ENCODE measurements at regions not wholly inside any gene's neighbourhood (a gene's known extent, or its start where the extent isn't known, plus 50 kb on each side); places are given as distances from the start of the nearest gene placed in this dataset.

- TF ChIP-seq, protein P1, sequence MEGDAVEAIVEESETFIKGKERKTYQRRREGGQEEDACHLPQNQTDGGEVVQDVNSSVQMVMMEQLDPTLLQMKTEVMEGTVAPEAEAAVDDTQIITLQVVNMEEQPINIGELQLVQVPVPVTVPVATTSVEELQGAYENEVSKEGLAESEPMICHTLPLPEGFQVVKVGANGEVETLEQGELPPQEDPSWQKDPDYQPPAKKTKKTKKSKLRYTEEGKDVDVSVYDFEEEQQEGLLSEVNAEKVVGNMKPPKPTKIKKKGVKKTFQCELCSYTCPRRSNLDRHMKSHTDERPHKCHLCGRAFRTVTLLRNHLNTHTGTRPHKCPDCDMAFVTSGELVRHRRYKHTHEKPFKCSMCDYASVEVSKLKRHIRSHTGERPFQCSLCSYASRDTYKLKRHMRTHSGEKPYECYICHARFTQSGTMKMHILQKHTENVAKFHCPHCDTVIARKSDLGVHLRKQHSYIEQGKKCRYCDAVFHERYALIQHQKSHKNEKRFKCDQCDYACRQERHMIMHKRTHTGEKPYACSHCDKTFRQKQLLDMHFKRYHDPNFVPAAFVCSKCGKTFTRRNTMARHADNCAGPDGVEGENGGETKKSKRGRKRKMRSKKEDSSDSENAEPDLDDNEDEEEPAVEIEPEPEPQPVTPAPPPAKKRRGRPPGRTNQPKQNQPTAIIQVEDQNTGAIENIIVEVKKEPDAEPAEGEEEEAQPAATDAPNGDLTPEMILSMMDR (IDR thresholded peaks at IDR 0.05; ENCODE audit: low read depth, low read length), result no peak
- no peak for TF ChIP-seq POLR2A (IDR thresholded peaks at IDR 0.05; ENCODE audit: extremely low read depth, insufficient read length)
- no peak for TF ChIP-seq MYC (IDR thresholded peaks at IDR 0.05; ENCODE audit: low read depth, low read length)
- TF ChIP-seq, protein P2, sequence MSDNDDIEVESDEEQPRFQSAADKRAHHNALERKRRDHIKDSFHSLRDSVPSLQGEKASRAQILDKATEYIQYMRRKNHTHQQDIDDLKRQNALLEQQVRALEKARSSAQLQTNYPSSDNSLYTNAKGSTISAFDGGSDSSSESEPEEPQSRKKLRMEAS (IDR thresholded peaks at IDR 0.05; ENCODE audit: low read depth, low read length), result no peak
- DNase-seq (ENCODE audit: low read depth), result no peak
- H3K4me3 ChIP-seq (ENCODE audit: low read depth, low read length), result no peak overlapping the region
These were observed 168.8 kb upstream of the RAI14 start for GRCh38 chr5:34487159-34487879.

DNA sequence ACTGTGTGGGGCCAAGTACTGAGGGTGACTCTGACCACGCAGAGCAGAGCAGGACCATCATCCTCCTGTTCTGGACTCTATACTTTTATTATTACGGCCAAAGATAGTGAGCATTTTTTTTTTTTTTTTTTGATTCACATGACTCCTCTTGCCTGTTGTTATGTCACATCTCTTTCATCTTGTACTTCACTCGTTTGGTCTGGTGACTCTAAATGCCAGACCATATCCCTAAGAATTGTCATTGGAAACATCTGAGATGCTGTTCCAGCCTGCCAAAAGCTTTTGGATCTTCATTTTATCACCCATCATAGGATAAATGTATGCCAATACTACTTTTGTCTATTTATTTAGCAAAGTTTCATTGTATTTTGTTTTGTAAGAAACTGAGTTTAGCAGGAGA lies 168.2 kb upstream of the RAI14 start:
- no peak overlapping the region for H3K4me3 ChIP-seq (ENCODE audit: low read depth, low read length)
- DNase-seq (ENCODE audit: low read depth), result no peak
- TF ChIP-seq, protein P1 (IDR thresholded peaks at IDR 0.05; ENCODE audit: low read depth, low read length), result no peak
- no peak for TF ChIP-seq MYC (IDR thresholded peaks at IDR 0.05; ENCODE audit: low read depth, low read length)
- TF ChIP-seq POLR2A (IDR thresholded peaks at IDR 0.05; ENCODE audit: extremely low read depth, insufficient read length), result no peak
- TF ChIP-seq, protein P2 (IDR thresholded peaks at IDR 0.05; ENCODE audit: low read depth, low read length), result no peak

DNA sequence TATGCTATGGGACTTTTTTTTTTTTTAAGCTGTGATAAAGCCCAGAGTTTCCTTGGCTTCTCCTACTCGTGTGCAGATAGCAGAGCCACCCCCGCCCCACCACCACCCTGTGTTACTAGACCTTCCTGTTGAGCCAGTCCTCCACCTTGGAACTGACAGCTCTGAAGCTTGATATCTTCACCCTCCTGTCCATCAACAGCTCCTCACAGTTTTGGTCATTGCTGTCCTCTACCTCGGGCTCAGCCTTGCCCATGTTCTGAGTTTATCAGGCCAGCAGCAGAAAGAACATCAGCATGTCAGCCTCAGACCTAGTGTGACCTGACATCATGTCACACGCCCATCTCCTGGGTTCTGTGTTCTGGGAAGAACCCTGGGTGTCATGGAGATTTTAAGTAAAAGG lies 167.1 kb upstream of the RAI14 start:
- no peak for DNase-seq (ENCODE audit: low read depth)
- TF ChIP-seq MYC (IDR thresholded peaks at IDR 0.05; ENCODE audit: low read depth, low read length) (no peak), POLR2A (IDR thresholded peaks at IDR 0.05; ENCODE audit: extremely low read depth, insufficient read length) (no peak)
- TF ChIP-seq, protein P1 (IDR thresholded peaks at IDR 0.05; ENCODE audit: low read depth, low read length), result no peak
- no peak overlapping the region for H3K4me3 ChIP-seq (ENCODE audit: low read depth, low read length)

DNA sequence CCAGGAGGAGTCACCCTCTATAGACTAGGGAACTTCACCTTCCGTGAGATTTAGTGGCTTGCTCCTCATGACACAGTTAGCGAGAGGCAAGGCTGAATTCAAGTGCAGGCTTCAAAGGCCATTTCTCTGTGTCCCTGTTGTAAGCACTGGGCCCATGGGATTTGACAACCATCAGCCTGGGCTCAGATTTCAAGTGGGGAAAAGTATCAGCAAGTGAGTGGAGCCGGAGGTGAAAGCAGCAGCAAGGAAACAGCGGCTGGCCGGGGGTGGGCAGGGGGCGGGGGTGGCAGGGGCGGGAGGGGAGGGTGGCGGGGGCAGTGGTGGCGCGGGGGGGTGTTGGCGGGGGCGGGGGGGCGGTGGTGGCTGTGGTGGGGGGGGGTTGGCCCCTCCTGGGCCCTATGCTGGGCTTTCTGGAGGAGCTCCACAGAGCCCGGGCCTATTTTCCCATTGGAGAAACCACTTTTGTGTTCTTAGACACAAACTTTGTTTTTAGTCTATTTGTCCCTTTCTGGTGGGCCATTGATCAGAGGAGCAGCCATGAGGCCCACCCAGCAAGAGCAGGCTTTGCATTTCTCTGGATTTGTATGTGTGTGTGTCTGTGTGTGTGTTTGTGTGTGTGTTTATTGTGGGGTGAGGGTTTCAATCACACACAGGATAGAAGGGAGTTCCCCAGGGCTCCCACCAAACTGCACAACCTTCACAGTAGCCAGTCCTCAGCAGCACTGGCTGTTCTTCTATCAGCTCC lies 165.4 kb upstream of the RAI14 start:
- no peak for TF ChIP-seq POLR2A (IDR thresholded peaks at IDR 0.05; ENCODE audit: extremely low read depth, insufficient read length)
- TF ChIP-seq, protein P1 (IDR thresholded peaks at IDR 0.05; ENCODE audit: low read depth, low read length), result no peak
- TF ChIP-seq, protein P2 (IDR thresholded peaks at IDR 0.05; ENCODE audit: low read depth, low read length), result no peak
- no peak for TF ChIP-seq MYC (IDR thresholded peaks at IDR 0.05; ENCODE audit: low read depth, low read length)
- DNase-seq (ENCODE audit: low read depth), result no peak
- no peak overlapping the region for H3K4me3 ChIP-seq (ENCODE audit: low read depth, low read length)

DNA sequence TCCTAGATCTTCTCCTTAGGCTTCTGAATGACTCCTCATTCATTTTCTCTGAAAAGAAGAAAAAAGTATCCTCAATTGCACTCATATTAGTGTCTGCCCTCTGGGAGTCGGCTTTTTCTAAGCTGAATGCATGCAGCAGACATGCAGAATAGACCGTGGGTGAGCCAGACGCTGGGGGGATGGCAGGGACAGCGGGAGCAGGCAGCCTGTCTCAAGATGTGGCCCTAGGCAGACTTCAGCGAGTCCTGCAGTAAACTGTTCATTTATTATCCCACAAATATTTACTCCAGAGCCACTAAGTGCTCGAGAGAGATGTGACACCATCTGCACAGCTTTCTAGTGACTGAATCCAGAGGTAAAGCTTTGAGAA lies 164.9 kb upstream of the RAI14 start:
- TF ChIP-seq POLR2A (IDR thresholded peaks at IDR 0.05; ENCODE audit: extremely low read depth, insufficient read length), result no peak
- TF ChIP-seq, protein P1 (IDR thresholded peaks at IDR 0.05; ENCODE audit: low read depth, low read length), result no peak
- TF ChIP-seq, protein P2 (IDR thresholded peaks at IDR 0.05; ENCODE audit: low read depth, low read length), result no peak
- H3K4me3 ChIP-seq (ENCODE audit: low read depth, low read length), result no peak overlapping the region
- no peak for DNase-seq (ENCODE audit: low read depth)
